ENCODE measurements at regions not wholly inside any gene's neighbourhood (a gene's known extent, or its start where the extent isn't known, plus 50 kb on each side); places are given as distances from the start of the nearest gene placed in this dataset.
"Not testable (repeated sequence)": the region's sequence is repeated elsewhere in the genome, so short reads cannot be mapped to it uniquely, and the experiment has no call there.

- Mint-ChIP-seq H3K9me3 (peaks cover 5% of the 10 kb centered on the region in 2 donors), H3K36me3 (no peaks in the 10 kb centered on the region), H3K27ac (no peak overlapping the region)
- no peak for ATAC-seq
- no peak for DNase-seq (ENCODE audit: low spot score in 2 of 2)
Measured at GRCh38 chr3:181493423-181493822, 218.3 kb upstream of the SOX2 start.

DNA sequence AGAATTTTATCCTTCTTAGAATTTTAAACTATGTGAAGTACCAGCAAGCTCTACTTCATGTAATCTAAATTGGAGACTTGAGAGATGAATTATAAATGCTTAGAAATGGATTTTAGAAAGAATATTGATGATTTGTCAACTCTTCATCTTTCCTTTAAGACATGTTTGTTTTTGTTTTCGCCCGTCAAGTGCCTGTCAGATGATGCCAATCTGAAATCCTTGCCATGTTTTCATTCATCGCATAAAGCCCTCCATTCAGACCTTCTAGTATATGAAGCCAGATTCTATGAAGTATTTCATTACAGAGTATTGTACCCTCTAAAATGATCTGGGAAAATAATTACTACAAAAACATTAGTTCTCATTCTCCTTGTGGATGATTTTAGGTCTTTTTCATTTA lies 223.2 kb upstream of the SOX2 start:
- ATAC-seq = no peak
- H3K27ac Mint-ChIP-seq = no peak overlapping the region
- peaks cover 0 to 6% of the 10 kb centered on the region in 2 donors for H3K36me3 Mint-ChIP-seq
- H3K9me3 Mint-ChIP-seq = peaks cover 5 to 16% of the 10 kb centered on the region in 2 donors
- no peak for DNase-seq (ENCODE audit: low spot score in 2 of 2)

- Mint-ChIP-seq H3K27ac (no peak overlapping the region), H3K36me3 (peaks cover 0 to 6% of the 10 kb centered on the region in 2 donors), H3K9me3 (peaks cover 5 to 16% of the 10 kb centered on the region in 2 donors)
- no peak for ATAC-seq
- DNase-seq (ENCODE audit: low spot score in 2 of 2) = no peak
Measured at GRCh38 chr3:181487236-181487978, 224.3 kb upstream of the SOX2 start.

- Mint-ChIP-seq H3K27ac (no peak overlapping the region), H3K9me3 (peaks cover 10 to 16% of the 10 kb centered on the region in 2 donors), H3K36me3 (peaks cover 0 to 6% of the 10 kb centered on the region in 2 donors)
- ATAC-seq (no peak), DNase-seq (ENCODE audit: low spot score in 2 of 2) (no peak)
Measured at GRCh38 chr3:181486141-181486885, 225.4 kb upstream of the SOX2 start.

DNA sequence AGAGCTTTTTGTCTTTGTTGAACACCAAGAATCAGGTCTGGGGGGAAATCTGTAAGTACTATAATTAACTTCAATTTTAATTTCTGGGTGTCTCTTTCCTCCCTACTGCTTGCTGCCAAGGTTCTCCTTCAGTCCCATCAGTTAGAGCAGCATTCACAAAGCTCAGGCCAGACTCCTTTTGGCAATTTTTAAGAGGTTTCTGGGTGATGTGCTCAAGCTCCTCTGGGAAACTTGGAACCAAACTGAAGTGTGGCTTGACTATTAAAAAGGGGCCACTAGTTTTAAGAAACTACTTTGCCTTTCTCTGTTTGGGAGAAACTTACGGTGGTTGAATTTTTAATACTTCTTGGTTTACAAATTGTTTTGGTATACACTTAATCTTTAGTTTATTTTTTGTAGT lies 227.7 kb upstream of the SOX2 start:
- no peak for DNase-seq (ENCODE audit: low spot score in 2 of 2)

GRCh38 chr3:181475146-181475545 lies 236.6 kb upstream of the SOX2 start:
- H3K9me3 Mint-ChIP-seq = peaks cover 29 to 30% of the 10 kb centered on the region in 2 donors
- peaks cover 7 to 29% of the 10 kb centered on the region in 2 donors for H3K36me3 Mint-ChIP-seq
- DNase-seq (ENCODE audit: low spot score in 2 of 2); H3K27ac Mint-ChIP-seq; ATAC-seq: not testable (repeated sequence)

More for the DNA sequence above, 227.7 kb upstream of the SOX2 start:
- H3K27ac Mint-ChIP-seq = no peak overlapping the region
- no peak for ATAC-seq
- H3K36me3 Mint-ChIP-seq = peaks cover 0 to 14% of the 10 kb centered on the region in 2 donors
- peaks cover 11 to 27% of the 10 kb centered on the region in 2 donors for H3K9me3 Mint-ChIP-seq

- H3K9me3 Mint-ChIP-seq = peaks cover 24 to 25% of the 10 kb centered on the region in 2 donors
Measured at GRCh38 chr3:181470349-181470748, 241.4 kb upstream of the SOX2 start.

GRCh38 chr3:181464033-181464694 lies 247.6 kb upstream of the SOX2 start:
- no peaks in the 10 kb centered on the region for H3K36me3 Mint-ChIP-seq
- DNase-seq (ENCODE audit: low spot score in 2 of 2) = no peak
- no peak for ATAC-seq
- no peak overlapping the region for H3K27ac Mint-ChIP-seq
- peaks cover 0 to 6% of the 10 kb centered on the region in 2 donors for H3K9me3 Mint-ChIP-seq

More at GRCh38 chr3:181470349-181470748, 241.4 kb upstream of the SOX2 start:
- Mint-ChIP-seq H3K36me3 (peaks cover 7 to 18% of the 10 kb centered on the region in 2 donors), H3K27ac (no peak overlapping the region)
- DNase-seq (ENCODE audit: low spot score in 2 of 2) (no peak), ATAC-seq (no peak)

DNA sequence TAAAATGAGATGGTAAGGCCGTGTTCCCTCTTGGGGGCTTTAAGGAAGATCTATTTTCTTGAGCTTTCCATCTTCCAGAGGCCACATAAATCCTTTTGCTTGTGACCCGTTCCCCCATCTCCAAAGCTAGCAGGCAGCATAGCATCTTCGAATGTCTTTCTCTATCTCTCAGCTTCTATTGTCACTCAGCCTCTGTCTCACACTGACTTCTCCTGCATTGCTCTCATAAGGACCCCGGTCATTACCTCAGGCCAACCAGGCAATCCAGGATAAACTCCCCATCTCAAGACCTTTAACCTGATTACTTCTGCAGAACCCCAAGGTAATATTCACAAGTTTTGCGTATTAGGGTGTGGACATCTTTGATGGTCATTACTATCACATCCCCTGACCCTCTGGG lies 250.3 kb upstream of the SOX2 start:
- no peak for ATAC-seq
- Mint-ChIP-seq H3K27ac (no peak overlapping the region), H3K36me3 (no peaks in the 10 kb centered on the region), H3K9me3 (peaks cover 0 to 2% of the 10 kb centered on the region in 2 donors)
- no peak for DNase-seq (ENCODE audit: low spot score in 2 of 2)

DNA sequence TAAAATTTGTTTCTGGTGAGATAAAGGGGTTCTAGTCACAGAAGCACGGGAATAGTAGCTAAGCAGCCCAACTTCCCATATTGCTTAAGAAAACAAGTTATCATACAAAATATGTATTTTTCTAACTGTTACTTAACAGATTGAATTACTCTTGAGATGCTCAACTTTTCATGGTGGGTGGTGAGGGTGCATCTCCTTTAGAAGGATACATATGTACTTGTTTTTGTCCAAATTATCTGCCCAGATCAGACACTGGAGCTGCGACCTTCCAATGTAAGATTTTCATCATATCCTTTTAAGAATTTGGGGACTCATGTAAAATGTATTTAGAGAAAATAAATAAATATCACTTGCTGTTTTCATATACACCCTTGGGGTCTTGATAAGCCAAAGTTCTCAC lies 252.2 kb upstream of the SOX2 start:
- ATAC-seq (no peak), DNase-seq (ENCODE audit: low spot score in 2 of 2) (no peak)
- Mint-ChIP-seq H3K27ac (no peak overlapping the region), H3K36me3 (no peaks in the 10 kb centered on the region), H3K9me3 (peaks cover 2 to 4% of the 10 kb centered on the region in 2 donors)

DNA sequence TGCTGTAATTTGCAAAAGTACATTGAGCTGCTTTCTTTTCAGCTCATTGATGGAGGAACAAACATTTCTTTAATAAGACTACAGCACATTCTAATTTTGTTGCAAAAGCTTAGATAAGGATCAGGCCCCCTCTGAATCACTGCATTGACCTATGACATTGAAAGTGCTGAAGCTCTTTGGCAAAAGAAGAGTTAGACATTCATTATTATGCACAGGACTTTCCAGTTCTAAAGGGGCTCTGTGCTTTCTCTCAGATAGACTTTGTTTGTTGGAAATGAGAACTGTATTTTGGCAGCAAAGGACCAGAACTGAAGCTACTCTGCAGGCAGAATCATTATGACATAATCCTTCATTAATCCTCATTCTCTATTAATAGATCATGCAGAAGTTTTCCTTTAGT lies 252.9 kb upstream of the SOX2 start:
- Mint-ChIP-seq H3K36me3 (no peaks in the 10 kb centered on the region), H3K9me3 (peaks cover 2 to 6% of the 10 kb centered on the region in 2 donors), H3K27ac (no peak overlapping the region)
- DNase-seq (ENCODE audit: low spot score in 2 of 2) = no peak
- no peak for ATAC-seq

GRCh38 chr3:181457756-181458155 lies 254.0 kb upstream of the SOX2 start:
- DNase-seq (ENCODE audit: low spot score in 2 of 2) (no peak), ATAC-seq (no peak)
- Mint-ChIP-seq H3K9me3 (peaks cover 6 to 8% of the 10 kb centered on the region in 2 donors), H3K27ac (no peak overlapping the region), H3K36me3 (no peaks in the 10 kb centered on the region)

DNA sequence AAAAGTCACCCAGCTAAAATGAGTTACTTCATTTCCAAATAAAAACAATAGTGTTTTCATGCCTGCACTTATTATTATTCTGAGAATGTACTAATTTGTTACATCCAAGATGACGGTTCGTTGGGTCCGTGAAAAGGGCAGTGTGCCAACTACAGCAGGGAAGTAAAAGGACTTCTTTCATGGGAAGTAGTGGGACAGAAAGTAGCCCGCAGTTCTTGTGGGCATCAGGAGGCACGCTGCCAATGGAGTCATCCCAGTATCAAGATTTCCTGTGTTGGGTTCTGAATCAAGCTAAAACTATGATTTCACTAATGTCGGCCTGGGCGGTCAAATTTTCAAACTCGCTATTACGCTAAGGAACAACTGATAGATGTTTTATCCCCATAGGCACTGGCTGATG lies 254.5 kb upstream of the SOX2 start:
- H3K9me3 Mint-ChIP-seq = peaks cover 6 to 8% of the 10 kb centered on the region in 2 donors
- H3K36me3 Mint-ChIP-seq = no peaks in the 10 kb centered on the region
- ATAC-seq = no peak
- DNase-seq (ENCODE audit: low spot score in 2 of 2) = no peak
- no peak overlapping the region for H3K27ac Mint-ChIP-seq

DNA sequence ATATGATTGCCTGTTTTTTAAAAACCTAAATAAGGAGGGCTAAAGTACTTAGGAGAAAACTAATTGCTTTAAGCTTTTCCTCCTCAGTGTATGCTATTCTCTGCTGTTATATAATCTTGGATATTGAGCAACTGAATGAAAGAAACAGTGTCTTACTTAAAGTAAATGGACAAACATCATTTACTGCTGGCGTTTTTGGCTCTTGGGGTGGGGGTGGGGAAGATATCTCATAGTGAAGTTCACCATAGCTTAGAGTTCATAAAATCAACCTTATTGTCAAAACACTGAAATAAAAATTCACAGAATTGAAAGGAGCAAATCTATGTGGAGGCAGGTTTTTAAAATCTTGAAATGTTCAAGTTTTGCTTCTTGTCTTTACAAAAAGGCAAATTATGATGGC lies 256.4 kb upstream of the SOX2 start:
- H3K36me3 Mint-ChIP-seq = no peaks in the 10 kb centered on the region
- ATAC-seq (no peak), DNase-seq (ENCODE audit: low spot score in 2 of 2) (no peak)
- no peak overlapping the region for H3K27ac Mint-ChIP-seq
- H3K9me3 Mint-ChIP-seq = peaks cover 17 to 18% of the 10 kb centered on the region in 2 donors

DNA sequence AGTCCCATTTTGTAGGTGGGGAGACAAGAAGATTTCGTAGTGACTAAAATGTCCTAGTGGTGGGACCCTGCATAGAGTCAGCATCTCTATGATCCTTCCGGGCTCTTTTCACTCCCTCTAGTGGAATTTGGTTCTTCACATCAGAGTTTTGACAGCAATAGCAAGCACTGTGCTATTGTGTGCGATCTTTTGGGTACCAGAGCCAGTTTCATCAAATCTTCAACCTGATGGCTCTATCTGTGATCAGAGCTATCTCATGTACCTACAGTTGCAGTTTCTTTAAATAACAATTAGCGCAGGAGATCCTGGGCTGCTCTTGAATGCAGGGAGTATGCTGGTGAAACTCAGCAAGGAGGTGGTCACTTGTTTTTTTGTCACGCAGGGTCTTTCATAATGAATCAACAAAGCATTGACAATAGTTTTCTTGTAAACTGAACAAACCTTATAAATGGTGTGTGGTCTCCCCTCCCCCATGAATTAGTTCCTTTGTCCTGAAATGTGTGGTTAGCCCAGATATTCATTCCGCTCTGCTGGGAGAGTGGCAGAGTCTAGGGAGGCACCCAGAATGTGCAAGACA lies 257.2 kb upstream of the SOX2 start:
- no peak for ATAC-seq
- Mint-ChIP-seq H3K27ac (no peak overlapping the region), H3K36me3 (no peaks in the 10 kb centered on the region), H3K9me3 (peaks cover 17% of the 10 kb centered on the region in 2 donors)
- no peak for DNase-seq (ENCODE audit: low spot score in 2 of 2)

- no peak overlapping the region for H3K27ac Mint-ChIP-seq
Measured at GRCh38 chr3:181446741-181447140, 265.0 kb upstream of the SOX2 start.

GRCh38 chr3:181442066-181442465 lies 269.7 kb upstream of the SOX2 start:
- Mint-ChIP-seq H3K9me3 (peaks cover 12 to 14% of the 10 kb centered on the region in 2 donors), H3K27ac (no peak overlapping the region), H3K36me3 (peaks cover 0 to 4% of the 10 kb centered on the region in 2 donors)
- ATAC-seq = no peak
- DNase-seq (ENCODE audit: low spot score in 2 of 2) = no peak

More at GRCh38 chr3:181446741-181447140, 265.0 kb upstream of the SOX2 start:
- ATAC-seq (no peak), DNase-seq (ENCODE audit: low spot score in 2 of 2) (no peak)
- peaks cover 12 to 16% of the 10 kb centered on the region in 2 donors for H3K9me3 Mint-ChIP-seq
- H3K36me3 Mint-ChIP-seq = peaks cover 0 to 4% of the 10 kb centered on the region in 2 donors

Data from activated naive CD4-positive, alpha-beta T cell treated with anti-CD3 and anti-CD28 coated beads, Interleukin-2, amount 50 U/mL, for 72 hours (primary cell).